Epithelial cell of proximal tubule (primary cell): ENCODE measurements at regions not wholly inside any gene's neighbourhood (a gene's known extent, or its start where the extent isn't known, plus 50 kb on each side); places are given as distances from the start of the nearest gene placed in this dataset.

Source experiments
- DNase-seq: peaks from one replicate; pipeline ENCODE4 v3.0.0-alpha.2; 2011; ENCODE audit warnings: low read depth
- H3K4me3 ChIP-seq: 2 replicates; pipeline ENCODE4 v1.5.1; 2011; ENCODE audit warnings: low read depth, mild to moderate bottlenecking, low read length
- CTCF ChIP-seq: conservative IDR thresholded peaks from 2 replicates; pipeline ENCODE4 v1.5.1; 2012; ENCODE audit warnings: low read depth, mild to moderate bottlenecking, low read length

- TF ChIP-seq CTCF = no peak
- no peak overlapping the region for H3K4me3 ChIP-seq
- no peak for DNase-seq
Measured at GRCh38 chr2:12841021-12841420, 124.3 kb downstream of the TRIB2 start.

GRCh38 chr2:12842917-12843316, 126.2 kb downstream of the TRIB2 start:
- no peak for DNase-seq

GRCh38 chr2:12844511-12844910, 127.8 kb downstream of the TRIB2 start:
- H3K4me3 ChIP-seq = no peak overlapping the region
- DNase-seq = no peak
- no peak for TF ChIP-seq CTCF

More at GRCh38 chr2:12842917-12843316, 126.2 kb downstream of the TRIB2 start:
- no peak for TF ChIP-seq CTCF
- no peak overlapping the region for H3K4me3 ChIP-seq

- TF ChIP-seq CTCF = no peak
- DNase-seq = no peak
- H3K4me3 ChIP-seq = no peak overlapping the region
Measured at GRCh38 chr2:12847694-12848575, 131.2 kb downstream of the TRIB2 start.

DNA sequence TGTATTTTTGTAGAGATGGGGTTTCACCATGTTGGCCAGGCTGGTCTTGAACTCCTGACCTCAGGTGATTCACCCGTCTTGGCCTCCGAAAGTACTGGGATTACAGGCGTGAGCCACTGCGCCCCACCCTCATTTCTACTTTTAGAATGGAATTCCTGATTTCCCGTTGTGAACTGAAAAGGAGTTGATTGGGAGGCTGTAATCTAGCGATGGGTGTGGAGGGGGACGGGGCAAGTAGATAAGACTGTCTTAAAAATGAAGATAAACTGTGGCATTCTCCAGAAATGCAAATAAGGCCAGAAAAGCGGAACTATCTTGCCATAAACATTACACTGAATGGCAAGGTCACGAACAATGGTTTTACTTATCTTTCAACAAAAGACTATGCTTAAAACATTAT, 135.4 kb downstream of the TRIB2 start:
- H3K4me3 ChIP-seq = no peak overlapping the region
- DNase-seq = no peak
- no peak for TF ChIP-seq CTCF

DNA sequence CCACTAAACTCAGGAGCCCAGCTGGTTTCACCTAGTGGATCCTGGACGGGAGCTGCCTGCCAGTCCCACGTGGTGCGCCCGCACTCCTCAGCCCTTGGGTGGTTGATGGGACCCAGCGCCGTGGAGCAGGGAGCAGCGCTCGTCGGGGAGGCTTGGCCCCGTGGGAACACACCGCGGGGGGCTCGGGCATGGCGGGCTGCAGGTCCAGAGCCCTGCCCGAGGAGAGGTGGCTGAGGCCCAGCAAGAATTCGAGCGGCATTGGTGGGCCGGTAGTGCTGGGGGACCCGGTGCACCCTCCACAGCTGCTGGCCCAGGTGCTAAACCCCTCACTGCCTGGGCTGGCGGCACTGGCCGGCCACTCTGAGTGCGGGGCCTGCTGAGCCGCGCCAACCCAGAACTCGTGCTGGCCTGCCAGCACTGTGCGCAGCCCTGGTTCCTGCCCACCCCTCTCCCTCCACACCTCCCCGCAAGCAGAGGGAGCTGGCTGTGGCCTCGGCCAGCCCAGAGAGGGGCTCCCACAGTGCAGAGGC, 137.3 kb downstream of the TRIB2 start:
- DNase-seq = no peak
- no peak for TF ChIP-seq CTCF
- H3K4me3 ChIP-seq = no peak overlapping the region

DNA sequence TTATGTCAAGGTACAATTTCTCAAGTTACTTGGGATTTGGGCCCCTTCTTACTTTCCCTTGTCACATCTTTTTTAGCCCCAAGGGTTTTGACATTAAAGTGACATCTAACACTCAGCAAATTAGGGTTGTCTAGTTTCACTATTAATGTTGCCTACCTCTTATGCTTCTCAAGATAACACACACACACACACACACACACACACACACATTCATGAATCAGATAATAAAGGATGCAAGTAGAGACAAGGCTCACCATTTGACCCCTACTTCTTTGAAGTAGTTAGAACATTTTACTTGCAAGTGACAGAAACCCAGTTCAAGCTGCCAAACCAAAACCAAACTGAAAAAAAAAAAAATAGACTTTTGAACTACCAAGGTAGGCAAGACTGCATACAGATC, 138.8 kb downstream of the TRIB2 start:
- TF ChIP-seq CTCF = no peak
- DNase-seq = no peak
- H3K4me3 ChIP-seq = no peak overlapping the region
